Kidney (tissue), 13 donors: ENCODE measurements at regions not wholly inside any gene's neighbourhood (a gene's known extent, or its start where the extent isn't known, plus 50 kb on each side); places are given as distances from the start of the nearest gene placed in this dataset.

ENCODE experiments used
- DNase-seq, 5 donors: peaks; one replicate each; pipeline ENCODE4 v3.0.0-alpha.2; 2013 to 2020
- FAIRE-seq: peaks from 2 replicates; lab custom pipeline; 2012; peaks lifted over from hg19 to GRCh38; lab: Jason Lieb, UNC
- H3K27ac ChIP-seq, 2 donors: one replicate each; pipeline ENCODE4 v1.7.0; 2013; ENCODE audit warnings: low read depth in 2 of 2, low read length in 2 of 2, inconsistent platforms in 1 of 2
- H3K27me3 ChIP-seq: one replicate; pipeline ENCODE4 v1.7.1; 2013; ENCODE audit warnings: low read length, inconsistent platforms; ENCODE audit not compliant: control insufficient read depth, insufficient read depth
- H3K36me3 ChIP-seq, 3 donors: one replicate each; pipeline versions ENCODE4 v1.7.0 to v1.7.1; 2013; ENCODE audit warnings: low read length in 3 of 3, control low read depth in 1 of 3, inconsistent platforms in 1 of 3; ENCODE audit not compliant: insufficient read depth in 3 of 3, control insufficient read depth in 2 of 3
- H3K4me1 ChIP-seq, 3 donors: one replicate each; pipeline versions ENCODE4 v1.7.0 to v1.7.1; 2013; ENCODE audit warnings: low read length in 3 of 3, inconsistent platforms in 1 of 3, low read depth in 1 of 3; ENCODE audit not compliant: control insufficient read depth in 2 of 3, insufficient read depth in 2 of 3
- H3K4me3 ChIP-seq, 3 donors: one replicate each; pipeline versions ENCODE4 v1.7.0 to v1.8.1; 2013; ENCODE audit warnings: low read length in 3 of 3, control low read depth in 1 of 3, inconsistent platforms in 1 of 3
- H3K9ac ChIP-seq, 3 donors: one replicate each; pipeline versions ENCODE4 v1.7.0 to v1.7.1; 2013; ENCODE audit warnings: low read length in 3 of 3, control low read depth in 1 of 3, inconsistent platforms in 1 of 3
- H3K9me3 ChIP-seq, 3 donors: one replicate each; pipeline versions ENCODE4 v1.7.0 to v1.7.1; 2013; ENCODE audit warnings: low read length in 3 of 3, control low read depth in 1 of 3, inconsistent platforms in 1 of 3; ENCODE audit not compliant: control insufficient read depth in 2 of 3, insufficient read depth in 1 of 3
- CTCF ChIP-seq: IDR thresholded peaks from 3 replicates; pipeline ENCODE4 v1.5.1; 2012; ENCODE audit warnings: mild to moderate bottlenecking, moderate library complexity, borderline replicate concordance; ENCODE audit not compliant: insufficient read depth; ENCODE audit errors: extremely low read depth
- intact Hi-C: fragments of 100-400 bp; cut with DNase I; formaldehyde crosslinking; loops from one replicate; pipeline ENCODE4 v1.11.1; 2022
- donor health status: control.
- donor health status: control.
- donor health status: control.
- donor health status: control.
- donor health status: control.
- donor health status: DM: yes; HTN: yes; CAD: no.
- donor health status: Normal renal cell carcinoma (clear cell type).

DNA sequence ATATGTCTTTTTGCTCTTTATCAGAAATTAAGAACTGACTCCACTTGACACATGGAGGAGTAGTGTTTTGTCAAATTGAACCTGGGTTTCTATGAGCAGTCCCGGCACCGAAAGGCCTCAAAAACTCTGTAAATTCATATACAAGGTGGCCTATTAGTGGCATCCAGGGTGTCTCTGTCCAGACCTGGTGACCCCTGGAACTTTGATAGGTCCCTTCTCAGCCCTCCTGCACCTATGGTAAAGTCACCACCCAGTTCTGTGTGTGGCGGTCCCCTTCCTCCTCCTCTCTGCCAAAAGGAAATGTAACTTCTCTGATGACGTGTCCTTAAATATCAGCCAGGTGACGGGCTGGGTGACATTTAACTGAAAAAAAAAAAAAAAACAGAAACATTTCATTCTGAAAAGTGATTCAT lies 204.0 kb upstream of the FOXN3 start:
- no peak for TF ChIP-seq CTCF
- no peaks in the 10 kb centered on the region for H3K36me3 ChIP-seq
- DNase-seq (no peak), FAIRE-seq (no peak)
- no peaks in the 10 kb centered on the region for H3K9me3 ChIP-seq
- intact Hi-C loops = no loop called here
- no peaks in the 10 kb centered on the region for H3K27me3 ChIP-seq
- H3K27ac ChIP-seq = no peak overlapping the region
- no peak overlapping the region for H3K4me3 ChIP-seq
- peaks cover 2 to 10% (median 10%) of the 10 kb centered on the region in 3 donors for H3K4me1 ChIP-seq
- no peak overlapping the region for H3K9ac ChIP-seq

DNA sequence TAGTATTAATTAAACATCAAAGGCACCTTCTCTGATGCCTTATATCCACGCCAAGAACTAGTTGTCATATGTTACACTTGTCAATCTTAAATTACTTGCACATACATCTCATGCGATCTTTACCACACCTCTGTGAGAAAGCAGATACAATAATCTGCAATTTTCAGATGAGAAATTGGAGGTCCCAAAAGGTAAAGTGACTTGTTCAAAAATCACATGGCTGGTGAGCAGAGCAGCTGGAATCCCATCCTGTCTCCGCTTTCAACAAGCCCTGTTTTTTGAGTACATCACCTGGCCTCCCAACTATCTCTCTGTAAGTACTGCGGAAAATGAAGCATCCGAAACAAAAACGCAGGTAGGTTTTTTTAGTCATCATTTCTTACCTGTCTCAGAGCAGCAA lies 203.4 kb upstream of the FOXN3 start:
- Histone ChIP-seq H3K9ac (no peak overlapping the region), H3K27me3 (no peaks in the 10 kb centered on the region), H3K36me3 (no peaks in the 10 kb centered on the region), H3K27ac (no peak overlapping the region), H3K4me3 (no peak overlapping the region), H3K9me3 (no peaks in the 10 kb centered on the region), H3K4me1 (peaks cover 2 to 10% (median 10%) of the 10 kb centered on the region in 3 donors)
- intact Hi-C loops = no loop called here
- FAIRE-seq (no peak), DNase-seq (no peak)
- no peak for TF ChIP-seq CTCF

- Histone ChIP-seq H3K4me3 (peak overlapping the region; percentile 42 to 75 (median 69)), H3K36me3 (no peaks in the 10 kb centered on the region), H3K27ac (no peak overlapping the region), H3K4me1 (peaks cover 2 to 10% (median 10%) of the 10 kb centered on the region in 3 donors), H3K27me3 (no peaks in the 10 kb centered on the region), H3K9me3 (no peaks in the 10 kb centered on the region), H3K9ac (peak overlapping the region in 2 of 3 donors; percentile 72 to 73)
- DNase-seq = peak in 1 of 5 donors; percentile 24
- FAIRE-seq = no peak
- intact Hi-C loops = no loop called here
- no peak for TF ChIP-seq CTCF
These were observed 202.6 kb upstream of the FOXN3 start for GRCh38 chr14:89619596-89619995.
